ENCODE measurements at regions not wholly inside any gene's neighbourhood (a gene's known extent, or its start where the extent isn't known, plus 50 kb on each side); places are given as distances from the start of the nearest gene placed in this dataset.

DNA sequence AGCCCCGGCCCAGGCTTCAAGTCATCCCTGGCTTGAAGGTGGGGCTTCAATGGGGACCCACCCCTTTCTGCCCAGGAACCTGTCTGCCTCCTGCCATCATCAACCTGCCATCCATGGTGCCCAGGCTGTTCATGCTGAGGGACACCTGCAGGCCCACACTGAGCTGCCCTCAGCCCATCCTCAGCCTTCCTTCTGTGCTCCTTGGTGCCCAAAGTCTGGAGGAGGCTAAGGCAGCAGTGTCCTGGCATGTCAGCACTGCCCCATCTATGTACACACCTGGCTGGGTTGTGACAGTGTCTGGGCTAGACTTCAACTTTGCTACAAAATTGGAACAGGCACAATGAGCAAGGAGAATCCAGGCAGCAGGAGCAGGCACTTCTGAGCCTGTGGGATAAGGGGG, 745.3 kb upstream of the EPHA6 start:
- DNase-seq, result no peak
- 89% methylated on average over 1 of the region's 1 CpG for WGBS

DNA sequence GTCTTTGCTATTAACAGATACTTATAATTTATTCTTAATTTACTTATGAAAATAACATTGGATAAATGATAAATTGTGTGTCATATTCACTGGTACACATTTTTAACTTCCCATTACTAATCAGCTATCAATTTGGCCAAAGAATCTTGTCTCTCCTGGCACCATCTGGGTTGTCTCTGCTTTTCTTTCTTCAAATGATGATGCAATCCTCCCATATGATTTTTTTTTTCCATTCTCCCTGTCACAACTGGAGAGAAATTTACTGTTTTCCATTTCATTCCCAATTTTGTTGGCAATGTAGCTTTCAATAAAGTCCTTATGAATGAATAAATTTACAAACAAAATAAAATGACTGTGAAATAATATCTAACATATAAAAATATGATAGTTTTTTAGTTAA, 743.7 kb upstream of the EPHA6 start:
- intact Hi-C loops (cut with DNase I), result no loop called here

More for the DNA sequence above, 745.3 kb upstream of the EPHA6 start:
- H3K4me1 ChIP-seq (ENCODE audit: control insufficient read depth, insufficient read depth, low read length), result no peaks in the 10 kb centered on the region
- H3K4me3 ChIP-seq (ENCODE audit: low read length), result no peak overlapping the region
- intact Hi-C loops (cut with DNase I), result no loop called here
- H3K27ac ChIP-seq (ENCODE audit: low read length), result no peak overlapping the region
- H3K9me3 ChIP-seq (ENCODE audit: control insufficient read depth, low read length), result no peaks in the 10 kb centered on the region
- no peak for ATAC-seq
- H3K27me3 ChIP-seq (ENCODE audit: control insufficient read depth, insufficient read depth), result no peaks in the 10 kb centered on the region

DNA sequence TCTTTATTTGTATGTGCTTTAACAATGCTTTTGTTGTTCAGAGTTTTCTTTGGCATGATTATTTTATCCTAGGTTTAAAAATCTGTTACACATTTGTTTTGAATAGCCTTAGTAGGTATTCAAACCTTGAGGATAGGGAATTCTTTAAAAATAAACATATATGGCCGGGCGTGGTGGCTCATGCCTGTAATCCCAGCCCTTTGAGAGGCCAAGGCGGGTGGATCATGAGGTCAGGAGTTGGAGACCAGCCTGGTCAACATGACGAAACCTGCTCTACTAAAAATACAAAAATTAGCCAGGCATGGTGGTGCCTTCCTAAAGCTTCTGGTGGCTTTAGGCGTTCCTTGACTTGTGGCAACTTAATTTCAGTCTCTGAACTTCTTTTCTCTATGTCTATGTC, 743.3 kb upstream of the EPHA6 start:
- Histone ChIP-seq H3K4me3 (ENCODE audit: low read length) (no peak overlapping the region), H3K27me3 (ENCODE audit: control insufficient read depth, insufficient read depth) (no peaks in the 10 kb centered on the region), H3K9me3 (ENCODE audit: control insufficient read depth, low read length) (no peaks in the 10 kb centered on the region), H3K27ac (ENCODE audit: low read length) (no peak overlapping the region), H3K4me1 (ENCODE audit: control insufficient read depth, insufficient read depth, low read length) (no peaks in the 10 kb centered on the region)
- DNase-seq (no peak), ATAC-seq (no peak)
- intact Hi-C loops (cut with DNase I), result no loop called here
- WGBS, result 64% methylated on average over 5 of the region's 5 CpGs

More for the DNA sequence above, 743.7 kb upstream of the EPHA6 start:
- Histone ChIP-seq H3K9me3 (ENCODE audit: control insufficient read depth, low read length) (no peaks in the 10 kb centered on the region), H3K4me1 (ENCODE audit: control insufficient read depth, insufficient read depth, low read length) (no peaks in the 10 kb centered on the region), H3K4me3 (ENCODE audit: low read length) (no peak overlapping the region), H3K27me3 (ENCODE audit: control insufficient read depth, insufficient read depth) (no peaks in the 10 kb centered on the region), H3K27ac (ENCODE audit: low read length) (no peak overlapping the region)
- no peak for ATAC-seq
- DNase-seq, result no peak

DNA sequence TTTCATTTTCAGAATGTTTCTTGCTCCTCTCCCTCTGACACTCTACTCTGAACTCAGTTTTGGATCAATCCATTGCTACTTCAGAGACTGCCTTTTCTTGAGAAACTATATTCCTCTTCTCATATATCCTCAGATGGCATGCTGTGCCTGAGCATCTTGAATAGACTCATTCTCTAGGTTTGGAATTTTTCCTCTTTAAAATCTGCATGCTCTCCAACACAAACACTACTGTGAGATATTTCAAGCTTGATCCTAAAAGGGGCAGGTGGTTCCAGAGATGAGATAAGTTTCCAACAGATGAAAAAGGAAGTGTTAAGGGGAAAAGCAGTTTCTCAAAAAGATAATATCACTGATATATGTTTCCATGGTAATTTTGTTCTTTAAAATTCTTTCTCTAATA, 742.2 kb upstream of the EPHA6 start:
- Histone ChIP-seq H3K4me1 (ENCODE audit: control insufficient read depth, insufficient read depth, low read length) (no peaks in the 10 kb centered on the region), H3K27ac (ENCODE audit: low read length) (no peak overlapping the region), H3K27me3 (ENCODE audit: control insufficient read depth, insufficient read depth) (no peaks in the 10 kb centered on the region), H3K9me3 (ENCODE audit: control insufficient read depth, low read length) (no peaks in the 10 kb centered on the region), H3K4me3 (ENCODE audit: low read length) (no peak overlapping the region)
- no peak for ATAC-seq
- intact Hi-C loops (cut with DNase I), result no loop called here
- DNase-seq, result no peak

DNA sequence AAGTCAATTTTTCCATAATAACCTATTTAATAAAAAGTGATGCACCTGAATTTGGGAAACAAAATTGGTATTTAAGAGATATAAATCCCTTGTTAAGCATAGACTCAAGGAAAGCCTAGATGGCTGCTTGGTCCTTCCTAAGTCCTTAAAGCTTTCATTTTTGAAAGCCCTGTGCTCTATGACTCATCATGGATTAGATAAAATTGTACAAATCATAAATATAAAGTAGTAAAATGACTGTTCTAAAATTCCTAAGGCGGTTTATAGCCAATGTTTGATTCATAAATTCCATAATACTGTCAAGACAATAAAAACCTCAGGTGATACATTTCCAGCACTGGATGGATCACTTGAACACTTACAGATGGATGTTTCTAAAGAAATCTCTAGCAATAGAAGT, 730.8 kb upstream of the EPHA6 start:
- ATAC-seq (no peak), DNase-seq (no peak)
- no peaks in the 10 kb centered on the region for H3K27me3 ChIP-seq (ENCODE audit: control insufficient read depth, insufficient read depth)
- 81% methylated on average over 1 of the region's 1 CpG for WGBS
- intact Hi-C loops (cut with DNase I), result no loop called here
- no peaks in the 10 kb centered on the region for H3K4me1 ChIP-seq (ENCODE audit: control insufficient read depth, insufficient read depth, low read length)
- H3K9me3 ChIP-seq (ENCODE audit: control insufficient read depth, low read length), result no peaks in the 10 kb centered on the region
- no peak overlapping the region for H3K4me3 ChIP-seq (ENCODE audit: low read length)
- no peak overlapping the region for H3K27ac ChIP-seq (ENCODE audit: low read length)

DNA sequence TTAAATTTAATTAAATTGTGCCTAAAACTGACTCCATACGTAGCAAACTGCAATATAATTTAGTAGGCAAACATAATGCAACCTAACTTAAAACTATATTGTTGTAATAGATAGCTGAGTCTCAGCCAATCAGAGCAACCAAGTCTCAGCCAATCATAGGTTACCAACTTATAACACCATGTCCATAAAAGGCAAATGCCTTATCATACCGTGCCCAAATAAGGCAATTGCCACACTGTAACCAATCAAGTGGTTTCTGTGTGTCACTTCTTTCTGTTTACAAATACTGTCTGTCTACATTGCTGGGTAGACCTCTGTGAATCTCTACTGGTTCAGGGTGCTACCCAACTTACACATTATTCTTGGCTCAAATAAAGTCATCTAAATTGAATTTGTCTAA, 728.4 kb upstream of the EPHA6 start:
- no peak overlapping the region for H3K27ac ChIP-seq (ENCODE audit: low read length)
- H3K27me3 ChIP-seq (ENCODE audit: control insufficient read depth, insufficient read depth), result no peaks in the 10 kb centered on the region
- H3K4me1 ChIP-seq (ENCODE audit: control insufficient read depth, insufficient read depth, low read length), result no peaks in the 10 kb centered on the region
- ATAC-seq (no peak), DNase-seq (no peak)
- WGBS, result 71% methylated on average over 2 of the region's 2 CpGs
- intact Hi-C loops (cut with DNase I), result no loop called here
- H3K9me3 ChIP-seq (ENCODE audit: control insufficient read depth, low read length), result no peaks in the 10 kb centered on the region
- no peak overlapping the region for H3K4me3 ChIP-seq (ENCODE audit: low read length)

DNA sequence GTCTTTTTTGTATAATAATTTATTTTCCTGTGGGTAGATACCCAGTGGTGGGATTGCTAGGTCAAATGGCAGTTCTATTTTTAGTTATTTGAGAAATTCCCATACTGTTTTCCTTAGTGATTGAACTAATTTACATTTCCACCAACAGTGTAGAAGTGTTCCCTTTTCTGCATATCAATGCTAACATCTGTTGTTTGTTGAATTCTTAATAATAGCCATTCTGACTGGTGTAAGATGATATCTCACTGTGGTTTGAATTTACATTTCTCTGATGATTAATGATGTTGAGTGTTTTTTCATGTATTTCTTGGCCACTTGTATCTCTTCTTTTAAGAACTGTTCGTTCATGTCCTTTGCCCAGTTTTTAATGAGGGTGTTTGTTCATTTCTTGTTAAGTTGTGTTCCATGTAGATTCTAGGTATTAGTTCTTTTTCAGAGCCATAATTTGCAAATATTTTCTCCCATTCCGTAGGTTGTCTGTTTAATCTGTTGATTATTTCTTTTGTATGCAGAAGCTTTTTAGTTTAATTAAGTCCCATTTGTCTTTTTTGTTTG, 713.3 kb upstream of the EPHA6 start:
- H3K4me3 ChIP-seq (ENCODE audit: low read length), result no peak overlapping the region
- H3K9me3 ChIP-seq (ENCODE audit: control insufficient read depth, low read length), result no peaks in the 10 kb centered on the region
- H3K27me3 ChIP-seq (ENCODE audit: control insufficient read depth, insufficient read depth), result no peaks in the 10 kb centered on the region
- H3K4me1 ChIP-seq (ENCODE audit: control insufficient read depth, insufficient read depth, low read length), result no peaks in the 10 kb centered on the region
- no peak overlapping the region for H3K27ac ChIP-seq (ENCODE audit: low read length)
- intact Hi-C loops (cut with DNase I), result no loop called here
- WGBS, result 64% methylated on average over 2 of the region's 2 CpGs
- DNase-seq, result no peak
- ATAC-seq, result no peak

DNA sequence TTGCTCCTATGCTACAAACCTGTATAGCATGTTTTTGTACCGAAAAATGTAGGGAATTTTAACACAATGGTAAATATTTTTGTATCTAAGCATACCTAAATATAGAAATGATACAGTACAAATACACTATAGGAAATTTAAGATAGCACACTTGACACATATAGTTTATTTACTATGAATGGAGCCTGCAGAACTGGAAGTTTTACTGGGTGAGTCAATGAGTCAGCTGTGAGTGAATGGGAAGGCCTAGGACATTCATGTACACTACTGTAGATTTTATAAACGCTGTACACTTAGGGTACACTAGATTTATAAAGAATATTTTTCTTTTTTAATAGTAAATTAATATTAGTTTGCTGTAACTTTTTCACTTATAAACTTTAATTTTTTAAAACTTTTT, 707.7 kb upstream of the EPHA6 start:
- Histone ChIP-seq H3K9me3 (ENCODE audit: control insufficient read depth, low read length) (no peaks in the 10 kb centered on the region), H3K4me3 (ENCODE audit: low read length) (no peak overlapping the region), H3K4me1 (ENCODE audit: control insufficient read depth, insufficient read depth, low read length) (no peaks in the 10 kb centered on the region), H3K27me3 (ENCODE audit: control insufficient read depth, insufficient read depth) (no peaks in the 10 kb centered on the region), H3K27ac (ENCODE audit: low read length) (no peak overlapping the region)
- intact Hi-C loops (cut with DNase I), result no loop called here
- DNase-seq (no peak), ATAC-seq (no peak)
- whole genome bisulfite sequencing, result 85% methylated on average over 2 of the region's 2 CpGs
